GM10266 (cell line): ENCODE measurements at regions not wholly inside any gene's neighbourhood (a gene's known extent, or its start where the extent isn't known, plus 50 kb on each side); places are given as distances from the start of the nearest gene placed in this dataset.

Experiments used
- DNase-seq: peaks from one replicate; pipeline ENCODE4 v3.0.0; 2012; ENCODE audit errors: extremely low spot score
- TF ChIP-seq, protein P1 (sequence below): IDR thresholded peaks from 2 replicates; pipeline ENCODE4 v1.5.1; 2012; ENCODE audit warnings: mild to moderate bottlenecking, low read depth; ENCODE audit not compliant: control insufficient read depth, insufficient read depth; ENCODE audit errors: missing control alignments

DNA sequence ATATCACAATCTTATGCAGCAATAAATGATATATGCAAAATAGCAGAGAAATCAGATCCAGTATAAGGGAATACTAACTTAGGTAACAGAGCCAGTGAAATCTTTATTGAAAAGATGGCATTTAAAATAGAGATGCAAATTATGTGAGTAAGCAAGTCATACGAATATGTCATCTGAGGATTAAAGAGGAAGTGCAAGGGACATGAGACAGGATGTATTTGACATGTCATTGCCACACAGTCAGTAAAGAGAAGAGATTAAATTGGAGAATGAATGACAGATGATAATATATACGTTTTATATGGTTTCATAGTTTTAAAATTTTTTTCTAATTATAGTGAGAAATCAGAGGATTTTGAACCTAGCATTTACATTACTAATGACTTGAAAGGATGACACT lies 426.4 kb downstream of the SLITRK5 start:
- TF ChIP-seq, protein P1, sequence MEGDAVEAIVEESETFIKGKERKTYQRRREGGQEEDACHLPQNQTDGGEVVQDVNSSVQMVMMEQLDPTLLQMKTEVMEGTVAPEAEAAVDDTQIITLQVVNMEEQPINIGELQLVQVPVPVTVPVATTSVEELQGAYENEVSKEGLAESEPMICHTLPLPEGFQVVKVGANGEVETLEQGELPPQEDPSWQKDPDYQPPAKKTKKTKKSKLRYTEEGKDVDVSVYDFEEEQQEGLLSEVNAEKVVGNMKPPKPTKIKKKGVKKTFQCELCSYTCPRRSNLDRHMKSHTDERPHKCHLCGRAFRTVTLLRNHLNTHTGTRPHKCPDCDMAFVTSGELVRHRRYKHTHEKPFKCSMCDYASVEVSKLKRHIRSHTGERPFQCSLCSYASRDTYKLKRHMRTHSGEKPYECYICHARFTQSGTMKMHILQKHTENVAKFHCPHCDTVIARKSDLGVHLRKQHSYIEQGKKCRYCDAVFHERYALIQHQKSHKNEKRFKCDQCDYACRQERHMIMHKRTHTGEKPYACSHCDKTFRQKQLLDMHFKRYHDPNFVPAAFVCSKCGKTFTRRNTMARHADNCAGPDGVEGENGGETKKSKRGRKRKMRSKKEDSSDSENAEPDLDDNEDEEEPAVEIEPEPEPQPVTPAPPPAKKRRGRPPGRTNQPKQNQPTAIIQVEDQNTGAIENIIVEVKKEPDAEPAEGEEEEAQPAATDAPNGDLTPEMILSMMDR: no peak

DNA sequence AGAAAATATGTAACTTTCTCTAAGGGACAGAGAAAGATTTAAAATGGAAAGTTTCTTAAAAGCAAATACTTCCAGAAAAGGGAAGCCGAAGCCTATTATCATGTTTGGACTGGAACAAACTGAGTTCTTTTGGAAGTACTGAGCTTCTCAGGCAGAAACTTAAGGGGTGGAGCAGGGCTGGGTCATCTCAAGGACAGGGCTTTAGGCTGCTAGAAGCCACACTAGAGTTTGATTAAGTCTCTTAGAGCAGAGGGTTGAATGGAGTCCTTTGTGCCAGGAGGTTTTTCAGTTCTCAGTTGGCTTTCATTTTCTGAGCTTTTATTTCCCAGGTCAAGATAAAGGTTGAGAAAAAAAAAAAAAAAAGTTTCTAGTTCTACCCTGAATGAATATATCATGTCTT lies 432.7 kb downstream of the SLITRK5 start:
- TF ChIP-seq, protein P1: no peak
- no peak for DNase-seq

More for the DNA sequence above, 426.4 kb downstream of the SLITRK5 start:
- no peak for DNase-seq

DNA sequence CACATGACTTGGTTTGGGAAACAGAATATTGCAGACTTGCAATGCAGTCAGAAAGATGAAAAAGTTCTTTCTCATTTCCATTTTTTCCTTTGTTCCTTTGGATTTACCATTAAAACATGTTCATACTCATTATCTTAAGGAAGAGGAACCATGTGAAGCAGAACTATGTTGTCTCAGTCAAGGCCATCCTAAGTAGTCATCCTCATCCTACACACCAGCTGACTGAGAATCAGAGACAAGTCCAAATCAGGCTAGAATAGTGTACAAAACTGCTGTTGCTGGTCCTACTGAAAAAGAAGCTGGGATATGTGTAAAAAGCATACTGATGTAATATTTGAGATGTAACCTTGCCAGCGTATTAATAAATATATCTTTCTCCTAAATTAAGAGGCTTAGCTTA lies 433.4 kb downstream of the SLITRK5 start:
- TF ChIP-seq, protein P1: no peak
- DNase-seq: no peak

DNA sequence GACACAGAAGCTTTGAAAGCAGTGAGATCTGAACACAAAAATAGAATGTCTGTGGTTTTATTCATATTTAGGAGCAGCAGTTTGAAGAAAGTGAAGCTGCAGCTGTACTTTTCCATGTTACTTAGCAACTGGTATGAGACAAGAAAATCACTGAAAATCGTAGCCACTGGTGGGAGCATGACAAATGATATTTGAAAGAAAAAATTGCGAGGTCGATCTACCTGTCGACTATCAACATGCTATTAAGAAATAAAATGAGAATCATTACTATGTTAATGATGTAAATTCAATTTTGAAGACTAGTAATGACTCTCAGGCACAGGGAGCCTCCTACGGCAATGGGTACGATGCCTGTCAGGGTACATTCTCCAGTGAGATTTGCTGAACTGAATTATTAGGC lies 436.4 kb downstream of the SLITRK5 start:
- TF ChIP-seq, protein P1: no peak
- DNase-seq: no peak

DNA sequence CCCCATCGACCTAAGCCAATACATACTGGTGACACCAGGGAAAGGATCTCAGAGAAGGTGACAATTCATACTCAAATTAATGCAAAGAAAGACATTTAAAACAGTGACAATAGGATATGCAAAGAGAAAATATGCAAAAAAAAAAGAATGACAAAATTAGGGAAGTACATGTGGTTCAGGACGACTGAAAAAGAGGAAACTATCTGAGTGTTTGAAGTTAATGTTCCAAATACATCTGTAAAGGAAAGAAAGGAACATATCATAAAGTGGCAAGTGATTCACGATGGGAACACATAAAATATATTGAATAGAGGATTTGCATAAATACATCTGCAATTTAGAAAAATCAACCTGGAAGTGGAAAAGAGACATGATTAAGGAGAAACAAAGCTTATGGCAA lies 441.4 kb downstream of the SLITRK5 start:
- TF ChIP-seq, protein P1: no peak

DNA sequence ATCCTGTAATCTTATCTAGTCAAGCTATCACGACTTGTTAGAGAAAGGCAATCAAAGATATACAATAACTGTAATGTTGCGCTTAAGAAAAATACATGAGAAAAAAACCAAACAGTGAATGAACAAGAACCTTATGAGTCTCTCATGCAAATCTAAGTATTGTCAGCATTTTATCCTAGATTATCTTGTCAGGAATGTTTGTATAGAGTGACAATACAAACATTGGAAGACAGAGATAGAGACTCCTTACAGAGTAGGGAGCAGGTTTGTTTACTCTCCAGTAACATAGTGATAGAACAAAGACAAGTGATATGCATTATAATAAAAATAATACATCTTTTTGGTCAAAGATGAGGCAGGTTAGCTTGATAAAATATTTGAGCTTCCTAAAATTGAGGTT lies 444.8 kb downstream of the SLITRK5 start:
- no peak for DNase-seq
- TF ChIP-seq, protein P1: no peak

More for the DNA sequence above, 441.4 kb downstream of the SLITRK5 start:
- DNase-seq: no peak

DNA sequence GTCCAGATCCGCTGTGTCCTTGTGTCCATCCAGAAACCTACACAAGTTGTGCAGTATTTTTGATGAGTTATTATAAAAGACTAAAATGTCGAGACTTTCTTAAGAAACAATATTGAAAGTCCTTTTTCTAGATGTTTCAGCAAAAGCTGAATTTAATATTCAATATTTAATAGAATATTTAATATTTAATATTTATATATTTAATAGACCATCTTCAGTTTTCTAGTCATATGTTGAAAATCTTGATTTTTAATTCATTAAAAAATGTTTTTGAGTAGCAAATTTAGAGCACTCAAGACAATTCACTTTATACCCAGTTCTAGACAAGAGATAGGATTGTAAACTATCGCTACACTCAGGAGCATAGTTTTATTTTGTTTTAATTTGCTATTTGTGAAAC lies 447.8 kb downstream of the SLITRK5 start:
- TF ChIP-seq, protein P1: no peak
- DNase-seq: no peak

DNA sequence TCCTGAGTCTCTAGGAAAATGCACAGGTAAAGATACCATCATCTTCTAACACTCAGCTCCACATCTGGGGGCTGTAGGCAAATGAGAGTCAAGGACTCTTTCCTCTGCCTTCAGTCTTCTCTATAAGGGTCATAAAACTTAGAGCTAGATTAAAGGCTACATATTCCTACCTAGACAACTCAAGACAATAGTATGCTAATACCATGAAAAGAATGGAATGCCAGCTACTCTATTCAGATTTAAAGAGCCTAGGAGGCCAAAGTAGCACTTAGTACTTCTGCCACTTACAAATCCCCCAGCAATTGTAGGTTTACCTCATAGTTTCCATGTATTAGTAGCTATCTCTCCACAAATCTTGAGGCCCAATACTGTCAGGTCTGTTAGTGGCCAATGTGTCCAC lies 453.0 kb downstream of the SLITRK5 start:
- no peak for DNase-seq
- TF ChIP-seq, protein P1: no peak
